GM12875 (cell line): ENCODE measurements at regions not wholly inside any gene's neighbourhood (a gene's known extent, or its start where the extent isn't known, plus 50 kb on each side); places are given as distances from the start of the nearest gene placed in this dataset.
A peak's percentile ranks its signal among the peaks of the same experiment; 100 is the strongest.
"Not testable (repeated sequence)": the region's sequence is repeated elsewhere in the genome, so short reads cannot be mapped to it uniquely, and the experiment has no call there.

ENCODE experiments used
- H3K4me3 ChIP-seq: one replicate; pipeline ENCODE4 v1.5.1; 2011; ENCODE audit warnings: low read depth, low read length, control low read depth
- TF ChIP-seq, protein P1 (sequence below): IDR thresholded peaks from 2 replicates; pipeline ENCODE4 v1.5.1; 2011; ENCODE audit warnings: low read depth, mild to moderate bottlenecking, control low read depth, inconsistent platforms, low read length, moderate library complexity, borderline replicate concordance; ENCODE audit not compliant: insufficient read depth

DNA sequence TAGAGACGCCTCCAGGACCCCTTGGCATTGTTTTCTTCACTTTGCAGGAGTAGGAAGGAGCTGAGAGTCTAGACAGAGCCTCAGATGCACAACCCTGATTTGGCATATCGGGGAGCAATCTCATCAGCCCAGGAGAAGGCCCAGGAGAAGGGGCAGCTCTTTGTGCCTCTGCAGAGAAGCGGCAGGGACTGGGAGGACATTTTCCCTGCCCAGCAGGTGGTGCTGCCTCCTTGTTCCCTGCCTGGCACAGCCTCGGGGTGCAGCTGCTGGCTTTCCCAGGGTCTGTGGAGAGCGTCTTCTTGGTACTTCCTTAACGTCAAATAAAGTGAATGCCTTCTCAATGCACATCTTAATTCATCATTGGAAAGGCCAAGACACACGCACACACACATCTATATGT lies 419.5 kb downstream of the TMEM121 start:
- H3K4me3 ChIP-seq, result no peak overlapping the region
- TF ChIP-seq, protein P1, sequence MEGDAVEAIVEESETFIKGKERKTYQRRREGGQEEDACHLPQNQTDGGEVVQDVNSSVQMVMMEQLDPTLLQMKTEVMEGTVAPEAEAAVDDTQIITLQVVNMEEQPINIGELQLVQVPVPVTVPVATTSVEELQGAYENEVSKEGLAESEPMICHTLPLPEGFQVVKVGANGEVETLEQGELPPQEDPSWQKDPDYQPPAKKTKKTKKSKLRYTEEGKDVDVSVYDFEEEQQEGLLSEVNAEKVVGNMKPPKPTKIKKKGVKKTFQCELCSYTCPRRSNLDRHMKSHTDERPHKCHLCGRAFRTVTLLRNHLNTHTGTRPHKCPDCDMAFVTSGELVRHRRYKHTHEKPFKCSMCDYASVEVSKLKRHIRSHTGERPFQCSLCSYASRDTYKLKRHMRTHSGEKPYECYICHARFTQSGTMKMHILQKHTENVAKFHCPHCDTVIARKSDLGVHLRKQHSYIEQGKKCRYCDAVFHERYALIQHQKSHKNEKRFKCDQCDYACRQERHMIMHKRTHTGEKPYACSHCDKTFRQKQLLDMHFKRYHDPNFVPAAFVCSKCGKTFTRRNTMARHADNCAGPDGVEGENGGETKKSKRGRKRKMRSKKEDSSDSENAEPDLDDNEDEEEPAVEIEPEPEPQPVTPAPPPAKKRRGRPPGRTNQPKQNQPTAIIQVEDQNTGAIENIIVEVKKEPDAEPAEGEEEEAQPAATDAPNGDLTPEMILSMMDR, result peak; percentile 37; the same call in 1 of the 2 replicates

DNA sequence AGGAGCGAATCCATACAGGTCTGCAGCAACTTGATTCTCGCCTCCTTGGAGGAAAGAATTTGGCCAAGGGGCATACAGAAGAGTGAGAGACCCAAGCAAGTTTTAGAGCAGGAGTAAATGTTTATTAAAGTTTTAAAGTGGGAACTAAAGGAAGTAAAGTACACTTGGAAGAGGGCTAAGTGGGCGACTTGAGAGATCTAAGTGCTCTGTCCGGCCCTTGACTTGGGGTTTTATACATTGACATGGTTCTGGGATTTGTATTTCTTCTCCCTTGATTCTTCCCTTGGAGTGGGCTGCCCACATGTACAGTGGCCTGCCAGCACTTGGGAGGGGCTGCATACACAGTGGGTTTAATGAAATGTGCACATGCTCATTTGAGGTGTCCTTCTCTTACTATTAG lies 421.2 kb downstream of the TMEM121 start:
- TF ChIP-seq, protein P1, result no peak
- H3K4me3 ChIP-seq, result no peak overlapping the region

DNA sequence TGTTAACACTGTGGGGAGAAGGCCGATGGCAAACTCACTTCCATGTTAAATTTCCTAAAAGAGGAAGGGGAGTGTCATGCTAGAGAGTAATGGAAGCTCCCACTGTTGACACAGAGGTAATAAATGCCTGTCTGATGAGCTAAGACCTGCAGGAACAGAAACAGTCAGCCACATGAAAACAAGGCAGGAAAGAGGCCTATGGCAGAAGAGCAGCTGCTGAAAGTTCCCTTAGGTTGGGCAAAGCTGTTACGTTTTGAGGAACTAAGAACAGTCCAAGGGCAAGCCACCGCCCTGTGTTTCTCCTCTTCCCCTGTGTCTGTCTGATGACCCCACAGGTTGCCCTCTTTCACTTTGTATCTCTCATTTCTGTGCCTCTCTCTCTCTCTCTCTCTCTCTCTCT lies 422.6 kb downstream of the TMEM121 start:
- not testable (repeated sequence) for H3K4me3 ChIP-seq

DNA sequence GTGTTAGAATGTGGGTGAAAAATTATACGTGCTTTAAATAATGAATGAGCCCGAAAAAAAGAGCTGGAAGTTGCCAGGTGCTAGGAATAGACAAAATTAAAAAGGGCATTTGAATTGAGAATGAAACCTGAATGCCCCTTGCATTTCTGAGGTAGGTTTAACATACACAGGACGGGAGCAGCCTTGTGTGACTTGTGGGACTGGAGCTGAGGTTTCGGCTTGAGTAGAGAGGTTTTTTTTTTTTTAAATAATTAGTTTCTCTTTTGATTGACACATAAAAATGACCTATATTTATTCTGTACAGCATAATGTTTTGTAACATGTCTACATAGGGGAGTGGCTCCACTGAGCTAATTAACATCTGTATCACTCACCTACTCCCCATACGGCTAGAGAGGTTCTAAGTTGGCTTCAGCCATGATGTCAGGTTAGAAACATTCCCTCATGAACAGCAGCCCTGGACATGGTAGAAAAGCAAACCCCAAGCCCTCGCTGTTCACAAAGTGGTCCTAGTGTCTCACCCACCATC lies 424.0 kb downstream of the TMEM121 start:
- not testable (repeated sequence) for H3K4me3 ChIP-seq

DNA sequence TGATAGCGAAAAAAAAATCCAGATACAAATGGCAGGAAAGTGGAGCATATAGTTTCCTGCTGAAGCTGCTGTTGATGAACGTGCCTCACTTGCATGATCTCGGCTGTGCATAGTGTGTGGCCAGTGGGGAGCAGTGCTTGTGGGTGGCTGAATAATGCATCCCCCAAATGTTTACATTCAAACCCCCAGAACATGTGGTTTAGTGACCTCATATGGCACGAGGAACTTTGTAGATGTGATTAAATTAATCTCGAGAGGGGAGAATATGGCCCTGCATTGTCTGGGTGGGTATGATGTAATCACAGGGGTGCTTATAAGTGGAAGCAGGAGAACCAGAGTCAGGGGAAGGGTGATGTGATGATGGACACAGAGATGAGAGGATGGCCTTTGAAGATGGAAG lies 425.0 kb downstream of the TMEM121 start:
- no peak overlapping the region for H3K4me3 ChIP-seq
- TF ChIP-seq, protein P1, result no peak

- H3K4me3 ChIP-seq, result no peak overlapping the region
- TF ChIP-seq, protein P1, result no peak
Measured at GRCh38 chr14:105952222-105952621, 425.8 kb downstream of the TMEM121 start.

- H3K4me3 ChIP-seq, result no peak overlapping the region
Measured at GRCh38 chr14:105952826-105953225, 426.4 kb downstream of the TMEM121 start.

GRCh38 chr14:105961625-105962024 lies 435.2 kb downstream of the TMEM121 start:
- H3K4me3 ChIP-seq, result not testable (repeated sequence)

More at GRCh38 chr14:105952826-105953225, 426.4 kb downstream of the TMEM121 start:
- TF ChIP-seq, protein P1, result no peak

DNA sequence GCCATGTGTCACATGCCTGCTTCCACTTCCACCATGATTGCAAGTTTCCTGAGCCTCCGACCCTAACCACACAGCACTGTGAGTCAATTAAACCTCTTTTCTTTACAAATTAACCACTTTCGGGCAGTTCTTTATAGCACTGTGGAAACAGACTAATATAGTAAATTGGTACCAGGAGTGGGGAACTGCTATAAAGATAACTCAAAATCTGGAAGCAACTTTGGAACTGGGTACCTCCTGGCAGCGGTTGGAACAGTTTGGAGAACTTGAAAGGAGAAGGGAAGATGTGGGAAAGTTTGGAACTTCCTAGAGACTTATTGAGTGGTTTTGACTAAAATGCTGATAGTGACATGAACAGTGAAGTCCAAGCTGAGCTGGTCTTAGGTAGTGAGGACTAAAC lies 436.1 kb downstream of the TMEM121 start:
- TF ChIP-seq, protein P1, result no peak
- H3K4me3 ChIP-seq, result no peak overlapping the region
